Brain microvascular endothelial cell (primary cell): ENCODE measurements at regions not wholly inside any gene's neighbourhood (a gene's known extent, or its start where the extent isn't known, plus 50 kb on each side); places are given as distances from the start of the nearest gene placed in this dataset.
"Not testable (repeated sequence)": the region's sequence is repeated elsewhere in the genome, so short reads cannot be mapped to it uniquely, and the experiment has no call there.

Experiments used
- DNase-seq: peaks from one replicate; pipeline ENCODE4 v3.0.0-alpha.2; 2020
- H3K27ac ChIP-seq: fragments of 250-450 bp; sonication (Bioruptor Pico); 2 replicates; pipeline ENCODE4 v1.5.1; 2020; ENCODE audit warnings: mild to moderate bottlenecking, moderate library complexity
- H3K27me3 ChIP-seq: fragments of 250-450 bp; sonication (Bioruptor Pico); replicated peaks from 2 replicates; pipeline ENCODE4 v1.5.1; 2020; ENCODE audit warnings: mild to moderate bottlenecking
- H3K36me3 ChIP-seq: fragments of 250-450 bp; sonication (Bioruptor Pico); replicated peaks from 2 replicates; pipeline ENCODE4 v1.5.1; 2020; ENCODE audit warnings: mild to moderate bottlenecking
- H3K4me3 ChIP-seq: 2 replicates; pipeline ENCODE4 v1.5.1; 2011; ENCODE audit warnings: low read depth, mild to moderate bottlenecking, control low read depth, low read length, moderate library complexity
- CTCF ChIP-seq: IDR thresholded peaks from 2 replicates; pipeline ENCODE4 v1.5.1; 2011; ENCODE audit warnings: low read depth, mild to moderate bottlenecking, moderate library complexity, low read length, control low read depth, inconsistent platforms; ENCODE audit errors: missing control alignments
- in situ Hi-C: cut with HindIII; loops from 2 replicates; pipeline ENCODE4 v1.10.0; 2017; ENCODE audit warnings: low sequenced_read_pairs, low pct_ligation_motif_present

DNA sequence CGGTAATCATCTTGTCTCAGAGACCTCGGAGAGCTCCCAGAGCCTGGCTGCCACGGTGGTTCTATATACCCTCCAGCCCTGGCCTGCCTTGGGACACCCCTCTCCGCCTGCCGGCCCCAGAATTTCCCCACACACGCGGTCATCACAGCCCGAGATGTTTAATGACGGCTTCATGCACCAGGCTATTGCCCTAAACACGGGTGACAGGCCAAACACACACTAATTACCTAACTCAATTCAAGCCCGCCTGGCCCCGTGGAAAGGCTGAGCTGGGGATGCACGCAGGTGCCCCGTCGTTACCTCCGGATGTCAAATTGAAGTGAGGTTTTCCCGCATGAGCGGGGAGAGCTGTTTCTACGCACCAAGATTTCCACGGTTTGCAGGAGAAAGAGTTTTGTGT is 72.9 kb upstream of the PPP2R3B start:
- H3K27ac ChIP-seq: no peak overlapping the region
- no peaks in the 10 kb centered on the region for H3K36me3 ChIP-seq
- DNase-seq: no peak
- in situ Hi-C loops: no loop called here
- no peaks in the 10 kb centered on the region for H3K27me3 ChIP-seq
- TF ChIP-seq CTCF: no peak
- no peak overlapping the region for H3K4me3 ChIP-seq

GRCh38 chrX:460116-460515 is 73.4 kb upstream of the PPP2R3B start:
- no peaks in the 10 kb centered on the region for H3K36me3 ChIP-seq
- in situ Hi-C loops: no loop called here
- H3K27me3 ChIP-seq: no peaks in the 10 kb centered on the region
- no peak for DNase-seq
- H3K4me3 ChIP-seq: no peak overlapping the region
- no peak for TF ChIP-seq CTCF
- H3K27ac ChIP-seq: no peak overlapping the region

- in situ Hi-C loops: no loop called here
- no peaks in the 10 kb centered on the region for H3K27me3 ChIP-seq
- DNase-seq: no peak
- H3K4me3 ChIP-seq: no peak overlapping the region
- H3K36me3 ChIP-seq: no peaks in the 10 kb centered on the region
- H3K27ac ChIP-seq: no peak overlapping the region
- no peak for TF ChIP-seq CTCF
These were observed 74.3 kb upstream of the PPP2R3B start for GRCh38 chrX:460823-461640.

DNA sequence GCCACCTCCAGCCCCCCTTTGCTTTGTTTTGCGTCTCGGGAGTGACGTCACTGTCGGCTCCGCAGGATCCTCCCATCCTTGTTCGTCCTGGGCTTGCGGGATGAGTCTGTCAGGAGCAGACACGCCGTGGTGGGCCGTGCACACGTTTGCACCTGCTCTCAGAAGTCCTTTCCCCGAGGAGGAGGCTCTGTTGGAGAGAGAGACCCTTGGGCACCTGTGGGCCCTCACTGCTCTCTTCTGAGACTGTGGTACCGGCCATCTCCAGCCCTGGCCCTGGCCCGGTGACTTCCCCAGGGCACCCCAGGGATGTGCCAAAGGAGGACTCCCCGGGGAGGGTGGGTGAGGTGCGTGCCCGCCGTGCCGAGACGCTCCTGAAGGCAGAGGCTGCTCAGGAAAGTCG is 76.1 kb upstream of the PPP2R3B start:
- DNase-seq: no peak

DNA sequence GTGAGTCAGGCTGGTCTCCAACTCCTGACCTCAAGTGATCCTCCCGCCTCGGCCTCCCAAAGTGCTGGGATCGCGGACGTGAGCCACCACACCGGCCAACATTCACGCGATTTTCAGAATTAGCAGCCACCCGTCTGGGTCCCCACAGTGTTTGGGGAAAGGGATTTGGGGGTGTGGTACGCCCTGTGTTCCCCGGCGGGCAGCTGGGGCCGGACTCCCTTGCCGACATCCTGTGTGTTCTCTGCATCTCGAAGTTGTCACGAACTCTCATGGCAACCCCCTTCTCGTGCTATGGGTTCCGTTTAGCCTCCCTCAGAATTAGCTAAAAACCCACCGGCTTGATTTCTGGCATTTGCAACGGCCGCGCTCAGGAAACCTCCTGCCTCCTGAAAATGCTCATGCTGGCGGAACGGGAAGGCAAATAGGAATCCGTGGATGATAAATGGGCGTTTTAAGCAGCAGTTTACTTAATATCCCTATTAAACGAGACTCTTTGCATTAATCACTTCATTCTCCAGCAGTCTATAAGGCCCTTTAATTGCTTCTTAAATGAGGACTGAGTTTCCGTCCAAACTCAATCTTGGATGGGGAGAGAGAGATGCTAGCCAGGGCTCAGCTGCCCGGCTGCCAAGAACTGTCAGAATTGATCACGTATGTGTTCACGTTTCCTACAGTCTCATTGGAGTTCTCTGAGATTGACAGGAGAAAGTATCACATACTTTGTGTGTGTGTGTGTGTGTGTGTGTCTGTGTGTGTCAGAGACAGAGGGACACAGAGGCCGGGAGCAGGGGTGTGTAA is 78.9 kb upstream of the PPP2R3B start:
- no peak overlapping the region for H3K4me3 ChIP-seq
- no peaks in the 10 kb centered on the region for H3K36me3 ChIP-seq
- DNase-seq: no peak
- in situ Hi-C loops: no loop called here
- TF ChIP-seq CTCF: no peak
- no peak overlapping the region for H3K27ac ChIP-seq
- H3K27me3 ChIP-seq: no peaks in the 10 kb centered on the region

More for the DNA sequence above, 76.1 kb upstream of the PPP2R3B start:
- Histone ChIP-seq H3K27ac (no peak overlapping the region), H3K4me3 (no peak overlapping the region), H3K27me3 (no peaks in the 10 kb centered on the region), H3K36me3 (no peaks in the 10 kb centered on the region)
- in situ Hi-C loops: no loop called here
- TF ChIP-seq CTCF: no peak

GRCh38 chrX:466836-467235 is 80.1 kb upstream of the PPP2R3B start:
- H3K27me3 ChIP-seq, H3K36me3 ChIP-seq, in situ Hi-C loops, H3K4me3 ChIP-seq, H3K27ac ChIP-seq, DNase-seq: not testable (repeated sequence)

DNA sequence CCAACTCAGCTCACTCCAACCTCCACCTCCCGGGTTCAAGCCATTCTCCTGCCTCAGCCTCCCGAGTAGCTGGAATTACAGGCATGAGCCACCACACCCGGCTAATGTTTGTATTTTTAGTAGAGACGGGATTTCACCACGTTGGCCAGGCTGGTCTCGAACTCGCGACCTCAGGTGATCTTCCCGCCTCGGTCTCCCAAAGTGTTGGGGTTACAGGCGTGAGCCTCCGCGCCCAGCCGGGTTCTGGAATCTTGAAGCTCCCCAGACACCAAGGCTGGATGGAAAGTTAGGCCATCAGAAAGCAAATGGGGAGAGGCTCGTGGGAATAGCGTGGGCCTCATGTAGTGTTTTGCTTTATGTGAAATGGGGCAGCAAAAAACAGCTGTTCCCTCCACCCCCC is 81.0 kb upstream of the PPP2R3B start:
- in situ Hi-C loops, DNase-seq, H3K27ac ChIP-seq: not testable (repeated sequence)

More for the DNA sequence above, 81.0 kb upstream of the PPP2R3B start:
- not testable (repeated sequence) for H3K4me3 ChIP-seq, H3K27me3 ChIP-seq, H3K36me3 ChIP-seq
